GM19438 (cell line): ENCODE measurements at regions not wholly inside any gene's neighbourhood (a gene's known extent, or its start where the extent isn't known, plus 50 kb on each side); places are given as distances from the start of the nearest gene placed in this dataset.

Experiments used
- ATAC-seq: cut with Tn5 transposase; IDR thresholded peaks from one replicate; pipeline ENCODE4 v1.9.1; 2021; ENCODE audit warnings: low read depth; ENCODE audit not compliant: unreplicated experiment

DNA sequence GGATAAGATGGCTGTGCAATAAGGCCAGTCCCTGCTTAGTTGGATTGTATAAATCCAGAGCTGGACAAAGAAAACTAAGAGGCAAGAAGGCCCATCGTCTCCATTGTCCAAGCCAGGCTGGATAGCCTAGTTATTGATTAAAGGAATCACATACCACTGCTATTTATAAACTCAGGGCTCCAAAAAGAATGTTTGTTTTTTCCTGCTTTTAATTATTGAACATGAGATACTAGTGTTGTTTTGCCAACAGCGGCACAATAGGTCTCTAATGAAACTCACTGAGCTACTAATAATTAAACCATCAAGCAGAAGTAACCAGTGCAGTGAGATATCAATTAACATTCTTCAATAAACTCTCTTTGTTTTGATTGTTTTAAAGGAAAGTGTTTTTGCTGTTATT, 259.7 kb downstream of the INSC start:
- ATAC-seq: no peak

DNA sequence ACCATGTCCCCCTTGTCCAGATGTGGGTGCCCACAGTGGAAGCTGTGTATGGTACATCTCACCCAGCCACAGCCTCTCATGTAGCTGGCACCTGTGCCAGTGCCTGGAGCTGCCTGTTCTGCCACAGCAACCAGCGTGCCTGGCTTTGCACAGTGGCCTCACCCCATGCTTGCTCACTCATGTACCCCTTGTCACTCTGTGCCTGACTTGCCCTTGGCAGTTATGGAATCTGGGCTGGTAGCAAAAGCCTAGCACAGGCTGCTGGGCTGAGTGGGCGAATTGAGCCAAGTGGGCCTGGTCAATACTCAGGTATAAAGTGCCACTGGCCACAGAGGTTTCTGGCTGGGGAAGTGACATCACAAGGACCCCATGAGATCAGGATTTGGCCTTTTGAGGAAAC, 264.2 kb downstream of the INSC start:
- ATAC-seq: no peak

DNA sequence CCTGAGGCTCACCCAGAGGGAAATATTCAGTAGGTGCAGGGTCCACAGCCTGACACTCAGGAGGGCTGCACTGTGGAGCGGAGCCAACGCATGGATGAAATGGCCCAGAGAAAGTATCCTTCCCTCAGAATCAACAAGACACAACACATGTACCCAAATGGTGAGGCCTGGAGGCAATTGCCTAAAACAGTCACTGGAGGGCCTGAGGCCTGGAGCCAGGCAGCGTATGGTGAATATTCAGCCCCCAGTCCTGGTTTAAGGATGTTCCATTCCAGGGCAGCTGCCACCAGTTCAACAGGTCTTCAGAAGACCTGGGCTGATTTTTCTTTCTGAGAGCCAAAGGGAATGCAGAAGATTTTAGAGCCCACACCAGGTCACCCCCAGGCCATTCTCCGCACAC, 264.8 kb downstream of the INSC start:
- no peak for ATAC-seq

DNA sequence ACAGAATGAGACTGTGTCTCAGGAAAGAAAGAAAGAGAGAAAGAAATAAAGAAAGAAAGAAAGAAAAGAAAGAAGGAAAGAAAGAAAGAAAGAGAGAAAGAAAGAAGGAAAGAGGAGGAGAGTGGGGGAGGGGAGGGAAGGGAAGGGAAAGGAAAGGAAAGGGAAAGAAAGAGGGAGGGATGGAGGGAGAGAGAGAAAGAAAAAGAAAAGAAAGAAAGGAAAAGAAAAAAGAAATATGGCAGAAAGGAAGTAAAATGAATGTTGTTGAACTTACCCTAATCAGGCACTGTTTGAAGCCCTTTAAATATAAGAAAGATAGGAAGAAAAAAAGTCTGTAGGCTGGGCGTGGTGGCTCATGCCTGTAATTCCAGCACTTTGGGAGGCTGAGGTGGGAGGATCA, 276.1 kb downstream of the INSC start:
- no peak for ATAC-seq

DNA sequence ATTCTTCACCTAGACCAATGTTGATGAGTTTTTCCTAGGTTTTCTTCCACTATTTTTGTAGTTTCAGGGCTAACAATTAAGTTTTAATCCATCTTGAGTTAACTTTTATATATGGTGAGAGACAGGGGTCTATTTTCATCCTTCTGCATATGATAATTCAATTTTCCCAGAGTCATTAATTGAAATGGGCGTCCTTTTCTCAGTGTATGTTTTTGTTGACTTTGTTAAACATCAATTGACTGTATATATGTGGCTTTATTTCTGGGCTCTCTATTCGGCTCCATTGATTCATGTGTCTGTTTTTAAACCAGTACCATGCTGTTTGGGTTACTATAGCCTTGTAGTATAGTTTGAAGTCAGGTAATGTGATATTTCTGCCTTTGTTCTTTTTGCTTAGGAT, 282.1 kb downstream of the INSC start:
- ATAC-seq: no peak

DNA sequence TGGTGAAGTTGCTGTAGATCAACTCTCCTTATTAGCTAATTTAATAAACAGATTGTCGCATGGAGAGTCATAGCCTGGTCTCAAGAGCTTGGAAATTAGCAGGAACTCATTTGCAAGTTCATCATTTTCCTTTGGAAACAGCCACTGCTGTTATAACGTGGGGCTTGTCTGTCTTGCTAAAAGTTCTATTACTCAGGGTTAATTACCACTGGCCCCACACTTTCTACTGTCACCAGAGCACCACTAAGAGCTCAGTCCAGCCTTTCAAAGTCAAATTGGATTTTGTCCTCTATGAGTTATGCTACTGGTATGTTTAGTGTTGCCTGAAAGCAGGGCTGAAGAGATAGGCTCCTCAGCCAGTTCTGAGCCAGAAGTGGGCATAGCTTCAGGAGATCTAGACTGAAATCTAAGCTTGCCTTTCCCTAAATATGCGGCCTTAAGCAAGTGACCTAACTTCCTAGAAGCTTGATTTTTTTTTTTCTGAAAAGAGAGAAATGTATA, 292.2 kb downstream of the INSC start:
- no peak for ATAC-seq

DNA sequence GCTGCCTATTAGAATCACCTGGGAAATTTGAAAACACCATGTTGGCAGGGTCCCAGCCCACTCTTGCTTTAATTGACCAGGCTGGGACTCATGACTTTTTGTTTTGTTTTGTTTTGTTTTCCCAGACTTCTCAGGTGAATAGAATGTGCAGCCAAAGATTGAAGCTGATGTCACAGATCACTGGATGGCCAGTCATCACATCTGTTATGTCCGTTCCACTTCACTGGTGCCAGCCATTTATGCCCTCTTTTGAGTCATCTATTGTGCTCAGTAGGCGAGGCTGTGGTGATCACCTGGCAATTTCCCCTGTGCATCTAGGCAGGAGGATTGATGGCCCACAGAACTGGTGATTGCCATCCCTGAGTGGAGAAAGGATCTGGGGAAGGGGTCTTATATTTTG, 297.3 kb downstream of the INSC start:
- no peak for ATAC-seq

DNA sequence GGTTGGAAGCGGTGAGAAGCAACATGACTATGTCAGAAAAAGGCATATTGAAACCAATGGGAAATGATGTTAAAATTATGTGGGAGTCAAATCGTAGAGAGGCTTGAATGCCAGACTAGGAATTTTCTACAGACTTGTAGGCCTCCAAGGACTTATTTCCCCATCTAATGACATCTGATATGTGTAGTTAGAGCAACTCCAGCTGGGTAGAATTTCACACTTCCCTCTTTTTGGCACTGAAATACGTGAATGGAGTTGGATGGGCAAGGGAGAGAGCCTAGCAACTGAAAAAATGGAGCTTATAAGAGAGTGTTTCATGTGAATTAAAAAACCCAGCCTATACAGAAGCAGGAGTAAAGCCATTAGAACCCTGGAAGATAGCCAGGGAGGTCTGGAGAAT, 304.2 kb downstream of the INSC start:
- ATAC-seq: no peak

DNA sequence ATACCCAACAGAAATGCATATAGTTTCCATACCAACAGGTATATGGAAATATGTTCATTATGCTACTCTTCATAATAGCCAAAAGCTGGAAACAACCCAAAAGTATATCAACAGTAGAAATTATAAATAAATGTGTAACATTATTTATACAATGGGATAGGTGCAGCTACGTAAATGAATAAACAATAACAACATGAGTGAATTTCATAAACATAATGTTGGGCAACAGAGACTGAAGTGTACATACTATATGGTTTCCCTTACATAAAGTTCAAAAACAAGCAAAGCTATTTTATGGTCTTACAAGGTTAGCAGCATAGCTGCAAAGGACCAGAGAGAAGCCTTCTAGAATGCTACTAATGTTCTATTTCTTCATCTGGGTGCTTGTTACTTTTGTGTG, 305.0 kb downstream of the INSC start:
- no peak for ATAC-seq

DNA sequence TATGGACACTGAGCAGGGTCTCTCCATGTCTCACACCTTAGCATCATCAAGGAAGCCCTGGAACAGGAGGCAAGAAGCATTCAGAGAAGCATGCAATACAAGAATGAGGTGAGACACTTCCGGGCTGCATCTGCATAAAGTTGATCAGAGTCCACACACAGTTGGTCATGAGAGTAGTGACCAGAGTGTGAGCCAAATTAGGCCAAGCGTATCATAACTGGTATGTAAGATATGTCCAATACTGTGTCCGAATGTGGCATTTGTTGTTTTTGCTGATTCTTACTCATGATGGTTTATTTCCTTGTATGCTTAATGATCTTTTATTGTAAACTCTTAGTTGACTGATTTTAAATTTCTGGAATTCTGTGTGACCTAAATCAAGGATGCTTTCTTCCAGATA, 315.7 kb downstream of the INSC start:
- no peak for ATAC-seq

DNA sequence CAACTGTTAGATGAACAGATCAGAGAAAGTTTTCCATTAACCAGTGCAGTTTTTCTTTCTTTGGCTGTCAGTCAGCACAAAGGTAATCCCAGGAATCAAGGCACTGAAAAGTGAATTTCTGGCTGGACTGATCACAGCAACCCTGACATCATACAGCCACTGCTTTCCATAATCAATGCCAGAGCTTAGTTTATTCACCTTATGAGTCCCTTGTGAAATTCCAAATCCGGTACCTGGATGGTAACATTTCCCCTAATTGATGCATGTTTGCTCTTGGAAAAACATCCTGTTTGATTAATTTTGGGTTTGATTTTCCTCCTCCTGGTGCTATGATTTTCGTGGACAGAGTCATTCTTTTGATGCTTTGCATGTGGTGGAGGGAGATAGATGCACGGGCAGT, 319.8 kb downstream of the INSC start:
- no peak for ATAC-seq

DNA sequence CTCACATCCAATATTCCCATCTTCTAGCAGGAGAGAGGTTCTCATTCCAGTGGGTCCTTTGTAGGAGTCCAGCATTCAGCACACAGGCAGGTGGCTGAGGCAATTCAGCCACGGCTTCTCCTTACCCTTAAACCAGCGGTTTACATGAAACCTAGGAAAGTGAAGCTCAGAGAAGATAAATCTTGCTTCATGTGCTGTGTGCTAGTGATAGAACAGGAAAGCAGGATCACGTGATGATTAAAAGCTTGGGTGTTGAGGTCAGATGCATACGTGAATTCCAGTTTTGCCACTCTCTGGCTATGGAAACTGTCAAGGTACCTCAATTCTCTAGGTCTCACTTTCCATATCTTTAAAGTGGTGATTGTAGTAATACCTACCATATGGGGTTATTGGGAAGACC, 331.6 kb downstream of the INSC start:
- ATAC-seq: no peak

DNA sequence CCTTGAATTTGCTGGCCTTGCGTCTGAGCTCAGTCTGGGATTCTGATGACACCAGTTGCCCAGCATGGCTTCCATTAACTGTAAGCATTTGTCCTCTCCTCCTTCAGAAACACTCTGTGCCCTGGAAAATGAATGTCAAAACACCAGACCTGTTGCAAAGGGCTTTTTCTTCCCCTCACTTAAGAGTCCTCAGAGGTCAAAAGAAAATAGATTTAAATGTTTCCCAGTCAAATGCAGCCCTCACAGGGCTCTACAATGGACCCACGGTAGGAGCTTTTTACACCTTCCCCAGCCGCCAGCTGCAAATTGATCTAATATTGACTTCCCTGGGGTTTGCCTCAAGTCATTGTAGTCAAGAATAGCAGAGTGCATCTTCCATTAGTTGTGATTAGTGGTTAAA, 332.2 kb downstream of the INSC start:
- no peak for ATAC-seq

DNA sequence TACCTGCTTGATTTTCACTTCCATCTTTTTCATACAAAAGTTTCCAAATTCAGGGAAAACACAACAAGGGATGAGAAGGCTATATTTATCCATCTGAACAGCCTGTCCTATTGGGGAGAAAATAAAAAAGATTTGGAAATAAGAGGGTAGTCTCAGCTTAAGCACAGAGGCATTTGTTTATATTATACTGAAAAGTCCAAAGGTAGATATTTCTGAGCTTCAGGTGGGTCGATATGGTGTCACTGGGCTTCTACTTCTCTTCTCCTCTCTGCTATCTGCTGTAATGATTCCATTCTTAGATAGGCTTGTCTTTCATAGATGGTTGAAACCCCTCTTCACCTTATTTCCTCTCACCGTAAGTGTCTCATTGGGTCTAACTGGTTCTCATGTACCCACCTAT, 337.0 kb downstream of the INSC start:
- ATAC-seq: no peak

DNA sequence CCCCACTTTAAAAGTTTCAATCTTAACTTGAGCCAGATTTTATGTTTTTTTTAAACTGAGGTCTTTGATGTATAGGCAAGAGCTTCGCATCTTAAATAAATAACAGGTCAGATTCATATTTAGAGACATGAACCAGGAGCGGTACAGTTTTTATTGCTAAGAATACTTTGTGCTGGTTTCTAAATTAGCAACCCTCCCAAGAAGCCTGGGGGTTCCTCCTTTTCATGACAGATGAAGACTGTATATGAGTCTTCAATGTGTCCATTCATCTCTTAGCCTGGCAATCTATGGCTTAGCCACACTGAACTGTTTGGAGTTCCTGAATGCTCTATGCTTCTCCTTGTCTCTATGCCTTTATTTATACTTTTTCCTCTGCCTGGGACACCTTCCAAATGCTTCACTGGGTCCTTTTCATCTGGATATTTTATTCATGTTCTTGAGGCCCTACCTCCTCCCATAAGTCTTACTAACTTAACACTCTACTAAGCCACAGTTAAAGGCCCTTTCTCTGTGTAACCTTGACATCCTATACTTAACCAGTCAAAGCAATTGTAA, 338.6 kb downstream of the INSC start:
- ATAC-seq: no peak

DNA sequence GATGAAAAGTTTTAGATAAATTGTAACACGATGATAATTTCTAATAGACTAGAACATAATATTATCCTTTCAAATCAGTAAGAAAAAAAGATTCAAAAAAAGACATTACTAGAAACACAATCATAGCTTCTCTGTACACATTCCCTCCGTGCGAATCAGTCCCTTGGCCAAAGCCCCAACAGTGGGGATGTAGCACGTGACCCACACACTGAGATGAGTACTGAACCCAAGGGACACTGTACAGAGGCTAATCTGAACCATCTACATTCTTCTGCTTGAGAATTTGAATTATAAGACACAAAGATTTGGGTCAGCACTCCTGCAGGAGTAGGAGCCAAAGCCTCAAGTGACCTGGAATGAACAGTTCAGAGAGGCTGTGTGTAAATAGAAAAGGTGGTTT, 353.7 kb downstream of the INSC start:
- no peak for ATAC-seq

DNA sequence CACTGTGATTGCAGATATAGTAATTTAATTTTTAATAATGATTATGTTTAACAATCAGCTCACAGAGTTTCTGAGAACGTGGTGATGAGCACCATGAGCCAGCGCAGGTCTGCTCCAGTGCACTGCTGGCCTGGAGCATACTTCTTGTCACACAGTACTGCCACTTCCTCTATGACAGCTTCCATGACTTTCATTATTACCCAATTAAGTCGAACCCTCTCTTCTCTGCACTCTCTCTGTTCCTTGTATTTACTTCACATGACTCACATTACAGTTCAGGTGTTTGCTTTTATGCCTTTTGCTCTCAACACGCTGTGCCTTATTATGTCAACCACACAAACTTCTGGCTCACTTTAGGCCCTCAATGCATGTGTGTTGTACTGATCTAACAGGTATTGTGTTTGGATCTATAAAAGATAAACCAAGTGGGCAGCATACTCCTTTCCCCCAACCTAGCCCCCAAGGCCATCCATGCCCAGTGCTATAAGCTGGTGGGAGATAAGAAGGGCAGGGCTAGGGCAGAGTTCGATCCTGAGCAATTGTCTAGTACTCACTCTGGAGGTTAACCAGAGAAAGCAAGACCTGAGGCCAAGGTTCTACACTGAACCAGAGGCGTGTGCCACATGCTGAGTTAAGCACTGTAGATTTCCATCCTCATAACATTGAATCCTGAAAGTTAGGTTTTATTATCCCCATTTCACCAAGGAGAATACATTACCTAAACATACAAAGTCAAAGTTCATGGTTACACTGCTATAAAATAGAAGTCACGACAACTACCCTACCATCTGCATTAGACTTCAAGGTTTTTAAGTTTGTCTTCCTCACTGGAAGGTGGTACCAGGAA, 356.5 kb downstream of the INSC start:
- ATAC-seq: no peak

DNA sequence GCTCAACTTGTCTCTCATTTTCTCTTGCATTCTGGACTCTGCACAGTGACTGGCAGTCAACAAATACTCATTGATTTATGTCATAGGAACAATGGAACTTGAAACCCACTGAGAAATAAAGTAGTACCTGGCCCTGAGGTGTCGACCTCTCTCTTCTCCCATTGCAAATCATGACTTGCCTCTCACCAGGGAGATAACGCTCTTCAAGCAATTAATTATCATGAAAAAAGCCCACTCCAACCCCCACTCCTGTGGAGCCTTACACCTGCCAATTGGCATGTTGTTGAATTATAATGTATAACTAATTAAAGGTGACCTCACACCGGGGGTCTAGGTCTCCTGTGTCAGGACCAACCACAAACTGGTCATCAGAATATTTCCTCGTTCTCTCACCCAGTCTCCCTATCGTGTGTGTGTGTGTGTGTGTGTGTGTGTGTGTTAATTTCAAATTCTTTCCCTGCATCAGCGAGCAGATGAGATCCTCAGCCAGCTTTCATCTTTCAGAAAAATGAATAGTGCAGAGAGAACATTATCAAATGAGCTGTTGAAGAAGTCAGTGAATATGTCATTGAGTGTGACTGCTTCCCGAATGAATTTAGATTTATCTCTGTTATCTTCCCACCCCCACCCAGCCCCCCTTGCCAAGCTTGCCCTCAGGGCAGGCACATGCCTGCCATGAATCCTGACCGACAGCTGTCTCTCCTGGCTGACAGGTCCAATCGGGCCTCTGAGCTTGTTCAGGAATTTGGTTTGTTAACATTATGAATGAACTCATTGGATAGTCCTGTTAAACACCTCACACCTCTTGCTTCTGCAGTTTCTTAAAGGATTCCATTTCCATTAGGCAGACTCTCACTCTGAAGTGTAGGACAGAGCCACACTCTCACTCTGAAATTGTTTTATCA, 357.4 kb downstream of the INSC start:
- ATAC-seq: no peak

DNA sequence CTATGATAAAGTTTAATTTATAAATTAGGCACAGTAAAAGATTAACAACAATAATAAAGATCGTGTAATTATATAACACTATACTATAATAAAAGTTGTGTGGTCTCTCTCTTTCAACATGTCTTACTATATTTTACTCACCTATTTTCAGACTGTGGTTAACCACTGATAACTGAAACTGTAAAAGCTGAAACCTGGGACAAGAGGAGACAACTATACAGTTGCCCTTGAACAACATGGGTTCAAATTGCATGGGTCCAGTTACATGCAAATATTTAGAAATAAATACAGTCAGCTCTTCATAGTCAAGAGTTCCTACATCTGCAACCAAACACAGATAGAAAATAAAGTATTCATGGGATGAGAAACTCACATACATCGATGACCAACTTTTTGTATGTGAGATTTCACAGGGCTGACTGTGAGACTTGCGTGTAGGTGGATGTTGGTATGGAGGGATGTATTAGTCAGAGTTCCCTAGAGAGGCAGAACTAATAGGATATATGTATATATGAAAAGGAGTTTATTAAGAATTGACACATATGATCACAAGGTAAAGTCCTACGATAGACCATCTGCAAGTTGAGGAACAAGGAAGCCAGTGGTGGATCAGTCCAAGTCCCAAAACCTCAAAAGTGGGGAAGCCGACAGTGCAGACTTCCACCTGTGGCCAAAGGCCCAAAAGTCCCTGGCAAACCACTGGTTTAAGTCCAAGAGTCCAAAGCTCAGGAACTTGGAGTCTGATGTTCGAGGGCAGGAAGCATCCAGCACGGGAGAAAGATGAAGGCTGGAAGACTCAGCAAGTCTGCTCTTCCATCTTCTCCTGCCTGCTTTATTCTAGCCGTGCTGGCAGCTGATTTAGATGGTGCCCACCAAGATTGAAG, 359.5 kb downstream of the INSC start:
- ATAC-seq: peak; percentile 88

DNA sequence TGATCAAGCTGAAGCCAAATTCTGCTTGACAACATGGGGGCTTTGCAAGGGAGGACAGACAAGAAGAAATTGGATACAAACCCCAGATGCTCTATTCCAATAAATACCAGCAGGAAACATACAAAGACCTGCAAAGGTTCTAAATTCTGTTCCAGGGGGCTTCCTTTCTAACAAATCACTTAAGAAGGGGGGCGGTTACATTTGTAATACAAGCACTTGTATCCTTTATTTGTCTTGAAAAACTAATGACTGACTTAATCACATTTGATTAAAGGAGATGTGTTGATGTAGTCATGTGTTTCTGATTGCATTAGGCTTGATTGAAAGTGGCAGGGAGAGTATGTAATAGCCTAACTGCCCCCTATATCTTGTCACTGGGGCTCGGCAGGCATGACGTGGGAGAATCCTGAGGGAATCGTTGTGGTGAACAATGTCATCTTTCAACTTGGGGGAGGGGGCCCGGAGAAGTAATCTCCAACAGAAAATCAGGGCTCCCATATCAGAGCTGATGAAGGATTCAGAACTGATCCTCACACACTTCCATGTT, 361.7 kb downstream of the INSC start:
- ATAC-seq: no peak
